ENCODE measurements at regions not wholly inside any gene's neighbourhood (a gene's known extent, or its start where the extent isn't known, plus 50 kb on each side); places are given as distances from the start of the nearest gene placed in this dataset.

- TF ChIP-seq GATA2 (IDR thresholded peaks at IDR 0.05; ENCODE audit: low read depth, low read length) (no peak), GATA3 (IDR thresholded peaks at IDR 0.05; ENCODE audit: low read depth, low read length) (no peak)
Measured at GRCh38 chr13:106281426-106281825, 254.0 kb downstream of the EFNB2 start.

Data from SH-SY5Y (cell line).